SK-N-SH (cell line): ENCODE measurements at regions not wholly inside any gene's neighbourhood (a gene's known extent, or its start where the extent isn't known, plus 50 kb on each side); places are given as distances from the start of the nearest gene placed in this dataset.

Source experiments
- CTCF ChIA-PET: fragments of 300-600, 350-600 bp; formaldehyde crosslinking; extraction: SDS; loops from one replicate; lab custom pipeline; 2021; lab: Yijun Ruan, JAX
- POLR2A ChIA-PET: fragments of 350-600 bp; sonication (Branson Sonifier 250); formaldehyde crosslinking; extraction: SDS; loops from one replicate; lab custom pipeline; 2020; ENCODE audit warnings: antibody characterized with exemption, inconsistent platforms; lab: Yijun Ruan, JAX
- DNase-seq: peaks from one replicate; pipeline ENCODE4 v3.0.0; 2012
- H2AFZ ChIP-seq: fragments of 200-600 bp; sonication (generic); 2 replicates; pipeline ENCODE4 v1.8.1; 2016; ENCODE audit warnings: antibody characterized with exemption, mild to moderate bottlenecking, low read depth
- H3F3A ChIP-seq: fragments of 200-600 bp; sonication (generic); replicated peaks from 2 replicates; pipeline ENCODE3; 2016; ENCODE audit warnings: antibody characterized with exemption, mild to moderate bottlenecking; ENCODE audit not compliant: insufficient read depth
- H3K27ac ChIP-seq, 2 experiments: fragments of 200-500 bp in 1 of 2; fragments of 200-600 bp in 1 of 2; sonication (Bioruptor generic) in 1 of 2; sonication (generic), shearing (Covaris generic) in 1 of 2; 2 replicates each; pipeline versions ENCODE4 v1.5.1 to v1.6.1; 2014 to 2016; ENCODE audit warnings: low read depth in 2 of 2, inconsistent platforms in 1 of 2, low read length in 1 of 2, mild to moderate bottlenecking in 1 of 2, mixed read lengths in 1 of 2
- H3K27me3 ChIP-seq: fragments of 200-600 bp; sonication (generic), shearing (Covaris generic); 2 replicates; pipeline ENCODE4 v1.6.1; 2016; ENCODE audit warnings: mixed run types; ENCODE audit not compliant: insufficient read depth
- H3K36me3 ChIP-seq, 2 experiments: fragments of 200-500 bp in 1 of 2; fragments of 200-600 bp in 1 of 2; sonication (Bioruptor generic) in 1 of 2; sonication (generic) in 1 of 2; replicated peaks in 1 of 2; 2 replicates each; pipeline versions ENCODE3 to v1.5.1; 2014 to 2016; ENCODE audit warnings: low read length in 1 of 2, mild to moderate bottlenecking in 1 of 2; ENCODE audit not compliant: insufficient read depth in 2 of 2, control insufficient read depth in 1 of 2
- H3K4me1 ChIP-seq, 2 experiments: fragments of 200-500 bp in 1 of 2; fragments of 200-600 bp in 1 of 2; sonication (Bioruptor generic) in 1 of 2; sonication (generic), shearing (Covaris generic) in 1 of 2; 2 replicates each; pipeline versions ENCODE4 v1.5.1 to v1.6.1; 2014 to 2016; ENCODE audit warnings: low read depth in 1 of 2, low read length in 1 of 2, mixed run types in 1 of 2; ENCODE audit not compliant: insufficient read depth in 2 of 2, control insufficient read depth in 1 of 2
- H3K4me2 ChIP-seq: fragments of 200-600 bp; sonication (generic), shearing (Covaris generic); 2 replicates; pipeline ENCODE4 v1.6.1; 2017; ENCODE audit warnings: mixed run types
- H3K4me3 ChIP-seq, 2 experiments: fragments of 200-500 bp in 1 of 2; fragments of 200-600 bp in 1 of 2; sonication (Bioruptor generic) in 1 of 2; sonication (generic), shearing (Covaris generic) in 1 of 2; 2 replicates each; pipeline versions ENCODE4 v1.5.1 to v1.8.1; 2014 to 2016; ENCODE audit warnings: low read depth in 2 of 2, inconsistent platforms in 1 of 2, low read length in 1 of 2, mild to moderate bottlenecking in 1 of 2, mixed read lengths in 1 of 2, moderate library complexity in 1 of 2
- H3K79me2 ChIP-seq: fragments of 200-600 bp; sonication (generic); 2 replicates; pipeline ENCODE4 v1.8.1; 2017; ENCODE audit warnings: mild to moderate bottlenecking; ENCODE audit not compliant: insufficient read depth
- H3K9ac ChIP-seq: fragments of 200-600 bp; sonication (generic); 2 replicates; pipeline ENCODE4 v1.6.1; 2017; ENCODE audit warnings: mixed run types
- H3K9me2 ChIP-seq: fragments of 200-600 bp; sonication (generic); 2 replicates; pipeline ENCODE4 v1.6.1; 2017; ENCODE audit warnings: mixed run types
- H3K9me3 ChIP-seq: fragments of 200-600 bp; sonication (generic); 2 replicates; pipeline ENCODE4 v1.6.1; 2017; ENCODE audit warnings: mixed run types, mild to moderate bottlenecking, moderate library complexity
- H4K20me1 ChIP-seq: fragments of 200-600 bp; sonication (generic); 2 replicates; pipeline ENCODE4 v1.6.1; 2017; ENCODE audit warnings: mild to moderate bottlenecking, mixed run types; ENCODE audit not compliant: insufficient read depth
- CTCF ChIP-seq: fragments of 200-600 bp; sonication (generic); IDR thresholded peaks from 2 replicates; pipeline ENCODE4 v1.6.1; 2017; ENCODE audit warnings: antibody characterized with exemption, mild to moderate bottlenecking, moderate library complexity
- ELF1 ChIP-seq: IDR thresholded peaks from 2 replicates; pipeline ENCODE4 v1.4.0; 2012
- EZH2phosphoT487 ChIP-seq: fragments of 200-600 bp; sonication (generic); IDR thresholded peaks from 2 replicates; pipeline ENCODE4 v1.6.1; 2017; ENCODE audit warnings: low read depth, mixed run types, mild to moderate bottlenecking, antibody characterized with exemption, moderate library complexity, borderline replicate concordance
- FOSL2 ChIP-seq: IDR thresholded peaks from 2 replicates; pipeline ENCODE4 v1.4.0; 2012; ENCODE audit warnings: low read depth, mild to moderate bottlenecking, moderate library complexity, borderline replicate concordance
- GABPA ChIP-seq: IDR thresholded peaks from 2 replicates; pipeline ENCODE4 v1.4.0; 2012; ENCODE audit warnings: low read depth, mild to moderate bottlenecking
- GATA2 ChIP-seq: sonication (generic); formaldehyde crosslinking; IDR thresholded peaks from 2 replicates; pipeline ENCODE4 v1.5.0; 2020; ENCODE audit warnings: mild to moderate bottlenecking, missing genetic modification reagents
- JUND ChIP-seq: IDR thresholded peaks from 2 replicates; pipeline ENCODE4 v1.4.0; 2012
- MAX ChIP-seq: IDR thresholded peaks from 2 replicates; pipeline ENCODE4 v1.4.0; 2012; ENCODE audit warnings: low read depth
- MEF2A ChIP-seq: IDR thresholded peaks from 2 replicates; pipeline ENCODE4 v1.4.0; 2012; ENCODE audit warnings: low read depth, borderline replicate concordance
- PBX3 ChIP-seq: IDR thresholded peaks from 2 replicates; pipeline ENCODE4; 2012
- POLR2AphosphoS5 ChIP-seq: IDR thresholded peaks from 2 replicates; pipeline ENCODE4 v1.6.1; 2012; ENCODE audit warnings: low read depth, low read length
- RAD21 ChIP-seq: IDR thresholded peaks from 2 replicates; pipeline ENCODE4 v1.6.1; 2012; ENCODE audit warnings: mild to moderate bottlenecking, low read length
- RFX5 ChIP-seq: IDR thresholded peaks from 2 replicates; pipeline ENCODE4 v1.6.1; 2012; ENCODE audit warnings: mild to moderate bottlenecking, improper control_type of control experiment, low read length
- TAF1 ChIP-seq: IDR thresholded peaks from 2 replicates; pipeline ENCODE4 v1.6.1; 2012; ENCODE audit warnings: low read depth, mild to moderate bottlenecking, low read length, moderate library complexity, borderline replicate concordance
- USF1 ChIP-seq: IDR thresholded peaks from 2 replicates; pipeline ENCODE4 v1.4.0; 2012; ENCODE audit warnings: low read depth, borderline replicate concordance
- YY1 ChIP-seq: IDR thresholded peaks from 2 replicates; pipeline ENCODE4 v1.4.0; 2012; ENCODE audit warnings: low read depth, mild to moderate bottlenecking
- WGBS: methylation state at CpG from one replicate; pipeline ENCODE4 v1.1.6; 2017; ENCODE audit warnings: low lambda C conversion rate; 5-methylcytosine and 5-hydroxymethylcytosine counted together

- CTCF ChIA-PET = no interaction called here
- no peaks in the 10 kb centered on the region for H3K9me2 ChIP-seq
- no peak overlapping the region for H2AFZ ChIP-seq
- POLR2A ChIA-PET = no interaction called here
- H3K27ac ChIP-seq = no peak overlapping the region
- 5% methylated on average over 3 of the region's 3 CpGs for WGBS
- H3K79me2 ChIP-seq = no peaks in the 10 kb centered on the region
- no peaks in the 10 kb centered on the region for H3K4me1 ChIP-seq
- no peaks in the 10 kb centered on the region for H3K27me3 ChIP-seq
- no peaks in the 10 kb centered on the region for H3K36me3 ChIP-seq
- no peak overlapping the region for H3K9ac ChIP-seq
- no peak overlapping the region for H3K4me2 ChIP-seq
- H3F3A ChIP-seq = no peaks in the 10 kb centered on the region
- no peak for TF ChIP-seq PBX3
- TF ChIP-seq RFX5 = no peak
- TF ChIP-seq, all 33 proteins: peak for 0
- no peak overlapping the region for H3K4me3 ChIP-seq
- DNase-seq = no peak
- H3K9me3 ChIP-seq = no peaks in the 10 kb centered on the region
- H4K20me1 ChIP-seq = no peaks in the 10 kb centered on the region
These were observed 139.2 kb downstream of the SHOX start for GRCh38 chrX:769796-770195.

GRCh38 chrX:768596-768995 lies 138.0 kb downstream of the SHOX start:
- TF ChIP-seq PBX3 (no peak), MAX (no peak), FOSL2 (no peak), RAD21 (no peak), RFX5 (no peak), ELF1 (no peak), JUND (no peak)
- no peak for DNase-seq
- 4% methylated on average over 7 of the region's 7 CpGs for WGBS
- H3K79me2 ChIP-seq = no peaks in the 10 kb centered on the region
- no peaks in the 10 kb centered on the region for H3K9me2 ChIP-seq
- H3K36me3 ChIP-seq = no peaks in the 10 kb centered on the region
- no peak overlapping the region for H3K9ac ChIP-seq
- no peaks in the 10 kb centered on the region for H3K4me1 ChIP-seq
- no peak overlapping the region for H3K4me2 ChIP-seq
- H4K20me1 ChIP-seq = no peaks in the 10 kb centered on the region
- ChIA-PET CTCF (no interaction called here), POLR2A (no interaction called here)
- no peaks in the 10 kb centered on the region for H3K9me3 ChIP-seq
- no peaks in the 10 kb centered on the region for H3K27me3 ChIP-seq
- no peak overlapping the region for H2AFZ ChIP-seq
- H3K4me3 ChIP-seq = no peak overlapping the region
- no peak overlapping the region for H3K27ac ChIP-seq
- H3F3A ChIP-seq = no peaks in the 10 kb centered on the region

GRCh38 chrX:758917-759316 lies 128.3 kb downstream of the SHOX start:
- Histone ChIP-seq H2AFZ (no peak overlapping the region), H4K20me1 (no peaks in the 10 kb centered on the region), H3K9ac (no peak overlapping the region), H3K79me2 (no peaks in the 10 kb centered on the region), H3K27me3 (no peaks in the 10 kb centered on the region), H3K4me2 (no peak overlapping the region), H3K4me1 (no peaks in the 10 kb centered on the region), H3F3A (no peaks in the 10 kb centered on the region), H3K36me3 (no peaks in the 10 kb centered on the region), H3K9me3 (no peaks in the 10 kb centered on the region), H3K4me3 (no peak overlapping the region), H3K9me2 (no peaks in the 10 kb centered on the region), H3K27ac (no peak overlapping the region)
- DNase-seq = no peak
- ChIA-PET CTCF (no interaction called here), POLR2A (no interaction called here)
- 3% methylated on average over 6 of the region's 6 CpGs for WGBS
- TF ChIP-seq CTCF = no peak
- no peak for TF ChIP-seq GATA2 (CRISPR knock-in tag)
- TF ChIP-seq PBX3 = no peak
- TF ChIP-seq YY1 = no peak
- TF ChIP-seq MAX = no peak
- TF ChIP-seq TAF1 = no peak
- TF ChIP-seq USF1 = no peak
- no peak for TF ChIP-seq MEF2A
- no peak for TF ChIP-seq ELF1
- TF ChIP-seq POLR2AphosphoS5 = no peak
- TF ChIP-seq EZH2phosphoT487 = no peak
- TF ChIP-seq GABPA = no peak
